Fibroblast of lung (primary cell): ENCODE measurements at regions not wholly inside any gene's neighbourhood (a gene's known extent, or its start where the extent isn't known, plus 50 kb on each side); places are given as distances from the start of the nearest gene placed in this dataset.

ENCODE experiments used
- DNase-seq, 2 donors: peaks; one replicate each; pipeline versions ENCODE4 v3.0.0 to v3.0.0-alpha.2; 2010; ENCODE audit warnings: low read depth in 2 of 2
- H2AFZ ChIP-seq: 2 replicates; pipeline ENCODE4 v1.5.1; 2012; ENCODE audit warnings: low read length, control low read depth, inconsistent platforms
- H3K27ac ChIP-seq: 2 replicates; pipeline ENCODE4 v1.5.1; 2011; ENCODE audit warnings: low read length, control low read depth; ENCODE audit not compliant: insufficient read depth
- H3K27me3 ChIP-seq: 2 replicates; pipeline ENCODE4 v1.5.1; 2011; ENCODE audit warnings: mild to moderate bottlenecking, low read length; ENCODE audit not compliant: control insufficient read depth, insufficient read depth
- H3K36me3 ChIP-seq: 2 replicates; pipeline ENCODE4 v1.5.1; 2011; ENCODE audit warnings: low read length; ENCODE audit not compliant: control insufficient read depth, insufficient read depth
- H3K4me1 ChIP-seq: 2 replicates; pipeline ENCODE4 v1.5.1; 2011; ENCODE audit warnings: low read length; ENCODE audit not compliant: control insufficient read depth, insufficient read depth; ENCODE audit errors: extremely low read depth
- H3K4me2 ChIP-seq: 2 replicates; pipeline ENCODE4 v1.5.1; 2011; ENCODE audit warnings: low read length, control low read depth; ENCODE audit not compliant: insufficient read depth; ENCODE audit errors: extremely low read depth
- H3K4me3 ChIP-seq, 4 experiments: fragments of 200-600 bp in 1 of 4; sonication (generic) in 1 of 4; replicated peaks in 1 of 4; 2 replicates each; pipeline ENCODE4 v1.5.1; 2011 to 2016; ENCODE audit warnings: low read length in 4 of 4, low read depth in 3 of 4, mild to moderate bottlenecking in 3 of 4, control low read depth in 2 of 4, inconsistent platforms in 1 of 4, mixed read lengths in 1 of 4; ENCODE audit not compliant: insufficient read depth in 1 of 4; ENCODE audit errors: control extremely low read depth in 1 of 4
- H3K79me2 ChIP-seq: 2 replicates; pipeline ENCODE4 v1.5.1; 2012; ENCODE audit warnings: mild to moderate bottlenecking, low read length, inconsistent platforms; ENCODE audit not compliant: control insufficient read depth, insufficient read depth
- H3K9ac ChIP-seq: 2 replicates; pipeline ENCODE4 v1.5.1; 2011; ENCODE audit warnings: mild to moderate bottlenecking, low read length, control low read depth; ENCODE audit not compliant: insufficient read depth
- H3K9me3 ChIP-seq: 2 replicates; pipeline ENCODE4 v1.5.1; 2012; ENCODE audit warnings: low read depth, low read length; ENCODE audit not compliant: control insufficient read depth, insufficient read depth
- H4K20me1 ChIP-seq: 2 replicates; pipeline ENCODE4 v1.5.1; 2011; ENCODE audit warnings: low read length; ENCODE audit not compliant: control insufficient read depth, insufficient read depth; ENCODE audit errors: extremely low read depth
- EZH2 ChIP-seq: IDR thresholded peaks from 2 replicates; pipeline ENCODE4 v1.5.1; 2012; ENCODE audit warnings: low read length, control low read depth, mild to moderate bottlenecking; ENCODE audit errors: missing control alignments
- TF ChIP-seq, protein P1 (sequence below), 2 donors: IDR thresholded peaks in 1 of 2; conservative IDR thresholded peaks in 1 of 2; 1 replicate in 1 of 2; 2 replicates in 1 of 2; pipeline ENCODE4 v1.5.1; 2011 to 2012; ENCODE audit warnings: low read length in 2 of 2, control low read depth in 1 of 2, inconsistent platforms in 1 of 2, low read depth in 1 of 2, mild to moderate bottlenecking in 1 of 2

- no peaks in the 10 kb centered on the region for H3K79me2 ChIP-seq
- no peak overlapping the region for H3K27ac ChIP-seq
- H3K4me1 ChIP-seq: no peaks in the 10 kb centered on the region
- no peak overlapping the region for H2AFZ ChIP-seq
- no peak overlapping the region for H3K9ac ChIP-seq
- no peaks in the 10 kb centered on the region for H3K9me3 ChIP-seq
- H3K4me3 ChIP-seq: no peak overlapping the region
- no peak overlapping the region for H3K4me2 ChIP-seq
- no peak for DNase-seq
- no peaks in the 10 kb centered on the region for H4K20me1 ChIP-seq
- no peaks in the 10 kb centered on the region for H3K36me3 ChIP-seq
- TF ChIP-seq EZH2: no peak
- TF ChIP-seq, protein P1, sequence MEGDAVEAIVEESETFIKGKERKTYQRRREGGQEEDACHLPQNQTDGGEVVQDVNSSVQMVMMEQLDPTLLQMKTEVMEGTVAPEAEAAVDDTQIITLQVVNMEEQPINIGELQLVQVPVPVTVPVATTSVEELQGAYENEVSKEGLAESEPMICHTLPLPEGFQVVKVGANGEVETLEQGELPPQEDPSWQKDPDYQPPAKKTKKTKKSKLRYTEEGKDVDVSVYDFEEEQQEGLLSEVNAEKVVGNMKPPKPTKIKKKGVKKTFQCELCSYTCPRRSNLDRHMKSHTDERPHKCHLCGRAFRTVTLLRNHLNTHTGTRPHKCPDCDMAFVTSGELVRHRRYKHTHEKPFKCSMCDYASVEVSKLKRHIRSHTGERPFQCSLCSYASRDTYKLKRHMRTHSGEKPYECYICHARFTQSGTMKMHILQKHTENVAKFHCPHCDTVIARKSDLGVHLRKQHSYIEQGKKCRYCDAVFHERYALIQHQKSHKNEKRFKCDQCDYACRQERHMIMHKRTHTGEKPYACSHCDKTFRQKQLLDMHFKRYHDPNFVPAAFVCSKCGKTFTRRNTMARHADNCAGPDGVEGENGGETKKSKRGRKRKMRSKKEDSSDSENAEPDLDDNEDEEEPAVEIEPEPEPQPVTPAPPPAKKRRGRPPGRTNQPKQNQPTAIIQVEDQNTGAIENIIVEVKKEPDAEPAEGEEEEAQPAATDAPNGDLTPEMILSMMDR (conservative IDR thresholded peaks at IDR 0.05 in 1 of 2, IDR thresholded peaks at IDR 0.05 in 1 of 2; ENCODE audit: low read depth in 1 of 2, low read length in 2 of 2): no peak
- H3K27me3 ChIP-seq: no peaks in the 10 kb centered on the region
Measured at GRCh38 chr2:65804777-65805176, 372.4 kb upstream of the SPRED2 start.

DNA sequence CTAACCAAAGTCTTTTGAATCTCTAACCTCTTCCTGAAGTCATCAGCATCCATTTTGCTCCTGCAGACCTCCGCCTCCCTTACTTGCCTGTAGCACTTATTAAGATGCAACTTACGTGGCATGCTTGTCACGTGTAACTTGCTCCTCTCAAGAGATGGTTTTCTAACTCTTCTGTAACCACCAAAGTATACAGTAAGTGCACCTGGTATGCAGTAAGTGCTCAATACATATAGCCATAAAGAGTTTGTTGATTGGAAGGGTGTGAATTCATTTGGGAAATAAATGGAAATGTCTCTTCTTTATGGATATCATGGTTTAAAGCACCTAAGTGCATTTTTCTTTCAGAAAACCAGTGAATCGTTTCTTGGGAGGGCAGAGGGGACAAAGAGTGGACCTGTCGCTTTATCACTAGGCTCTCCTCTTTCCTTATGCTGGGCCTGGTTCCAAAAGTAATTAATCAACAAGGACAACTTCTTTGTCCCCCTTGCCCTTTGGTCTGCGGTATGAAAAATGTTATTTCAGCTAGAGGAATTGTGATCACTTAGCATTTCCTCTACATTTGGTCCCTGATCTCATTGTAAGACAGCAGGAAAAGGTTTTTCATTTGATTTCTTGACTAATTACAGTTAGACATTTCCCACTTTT is 370.0 kb upstream of the SPRED2 start:
- H2AFZ ChIP-seq: no peak overlapping the region
- no peaks in the 10 kb centered on the region for H3K9me3 ChIP-seq

GRCh38 chr2:65800998-65801397 is 368.6 kb upstream of the SPRED2 start:
- Histone ChIP-seq H3K9ac (no peak overlapping the region), H3K27ac (no peak overlapping the region), H3K4me2 (no peak overlapping the region), H3K9me3 (no peaks in the 10 kb centered on the region), H2AFZ (no peak overlapping the region), H3K36me3 (no peaks in the 10 kb centered on the region), H3K4me3 (no peak overlapping the region), H3K4me1 (no peaks in the 10 kb centered on the region), H3K27me3 (no peaks in the 10 kb centered on the region), H3K79me2 (no peaks in the 10 kb centered on the region), H4K20me1 (no peaks in the 10 kb centered on the region)
- TF ChIP-seq, protein P1 (conservative IDR thresholded peaks at IDR 0.05 in 1 of 2, IDR thresholded peaks at IDR 0.05 in 1 of 2; ENCODE audit: low read depth in 1 of 2, low read length in 2 of 2): peak; percentile 45 to 48
- TF ChIP-seq EZH2: no peak
- DNase-seq: peak; percentile 4 to 28

More for the DNA sequence above, 370.0 kb upstream of the SPRED2 start:
- Histone ChIP-seq H3K27ac (no peak overlapping the region), H3K27me3 (no peaks in the 10 kb centered on the region), H3K79me2 (no peaks in the 10 kb centered on the region), H3K4me2 (no peak overlapping the region), H4K20me1 (no peaks in the 10 kb centered on the region), H3K36me3 (no peaks in the 10 kb centered on the region), H3K4me1 (no peaks in the 10 kb centered on the region), H3K4me3 (no peak overlapping the region), H3K9ac (no peak overlapping the region)
- DNase-seq: no peak
- TF ChIP-seq EZH2: no peak
- TF ChIP-seq, protein P1 (conservative IDR thresholded peaks at IDR 0.05 in 1 of 2, IDR thresholded peaks at IDR 0.05 in 1 of 2; ENCODE audit: low read depth in 1 of 2, low read length in 2 of 2): no peak
